Aorta (tissue), 5 donors: ENCODE measurements at regions not wholly inside any gene's neighbourhood (a gene's known extent, or its start where the extent isn't known, plus 50 kb on each side); places are given as distances from the start of the nearest gene placed in this dataset.

Experiments used
- ATAC-seq: fragments of 200-7000 bp; cut with Tn5 transposase; one replicate; pipeline ENCODE4 v1.9.1; 2022; ENCODE audit warnings: moderate library complexity; ENCODE audit not compliant: low FRiP score
- DNase-seq, 2 donors: peaks; one replicate each; pipeline ENCODE4 v3.0.0-alpha.2; 2020
- H3K27ac ChIP-seq, 2 donors: one replicate each; pipeline ENCODE4 v1.5.1; 2013; ENCODE audit warnings: low read length in 2 of 2, mild to moderate bottlenecking in 2 of 2, moderate library complexity in 2 of 2, control low read depth in 1 of 2, inconsistent platforms in 1 of 2, low read depth in 1 of 2
- H3K27me3 ChIP-seq, 2 donors: one replicate each; pipeline ENCODE4 v1.6.1; 2013; ENCODE audit warnings: control low read depth in 1 of 2, low read length in 1 of 2, mild to moderate bottlenecking in 1 of 2, moderate library complexity in 1 of 2; ENCODE audit not compliant: insufficient read depth in 2 of 2, control insufficient read depth in 1 of 2
- H3K36me3 ChIP-seq, 2 donors: one replicate each; pipeline ENCODE4 v1.6.1; 2013; ENCODE audit warnings: control low read depth in 1 of 2, low read length in 1 of 2, mild to moderate bottlenecking in 1 of 2; ENCODE audit not compliant: insufficient read depth in 2 of 2, control insufficient read depth in 1 of 2
- H3K4me1 ChIP-seq, 2 donors: one replicate each; pipeline ENCODE4 v1.6.1; 2013; ENCODE audit warnings: low read length in 2 of 2, control low read depth in 1 of 2, mild to moderate bottlenecking in 1 of 2, moderate library complexity in 1 of 2; ENCODE audit not compliant: insufficient read depth in 2 of 2, control insufficient read depth in 1 of 2
- H3K4me3 ChIP-seq, 2 donors: one replicate each; pipeline ENCODE4 v1.5.1; 2013; ENCODE audit warnings: low read length in 2 of 2, control low read depth in 1 of 2, mild to moderate bottlenecking in 1 of 2
- H3K9me3 ChIP-seq: one replicate; pipeline ENCODE4 v1.6.1; 2013; ENCODE audit warnings: mild to moderate bottlenecking, low read length; ENCODE audit not compliant: control insufficient read depth
- WGBS, 2 donors: extraction: QIAGEN DNeasy Blood & Tissue Kit; methylation state at CpG; one replicate each; pipeline ENCODE4 v1.1.7; 2013; 5-methylcytosine and 5-hydroxymethylcytosine counted together
- intact Hi-C, 2 donors: fragments of 100-400 bp; cut with DNase I; formaldehyde crosslinking; loops; one replicate each; pipeline versions ENCODE4 v1.14.2 to v1.15.0; 2022
- donor health status: healthy with polysubstance abuse.
- donor health status: Bipolar disorder and iron deficiency.
- donor health status: DM: no; HTN: no; CAD: no.
- donor health status: DM: no; HTN: no; CAD: no.
- donor health status: DM: yes; HTN: yes; CAD: no.

DNA sequence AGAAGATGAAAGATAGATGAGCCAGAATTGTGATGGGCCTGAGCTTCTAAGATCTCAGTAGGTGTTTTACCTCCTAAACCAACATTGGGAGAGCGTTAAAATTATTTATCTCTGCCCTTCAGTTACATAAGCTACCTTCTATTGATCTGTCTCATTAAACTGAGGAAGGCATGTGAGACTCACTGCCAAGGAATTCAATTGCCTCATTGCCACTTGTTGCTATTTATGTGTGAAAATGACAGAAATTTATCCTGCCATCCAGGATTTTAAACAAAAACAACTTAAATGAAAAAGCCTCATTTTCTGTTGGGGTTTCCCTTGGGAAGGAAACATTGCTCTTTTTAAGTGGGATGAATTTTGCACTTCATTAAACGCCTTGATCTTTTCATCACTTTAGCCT, 78.7 kb upstream of the RUNX1 start:
- ATAC-seq = no peak
- H3K27me3 ChIP-seq = no peaks in the 10 kb centered on the region
- intact Hi-C loops = no loop called here
- no peak for DNase-seq
- no peaks in the 10 kb centered on the region for H3K36me3 ChIP-seq
- 77 to 87% methylated on average over 2 of the region's 2 CpGs for WGBS, 2 donors
- peaks cover 3% of the 10 kb centered on the region for H3K9me3 ChIP-seq
- no peak overlapping the region for H3K4me3 ChIP-seq
- no peak overlapping the region for H3K27ac ChIP-seq
- H3K4me1 ChIP-seq = no peaks in the 10 kb centered on the region

DNA sequence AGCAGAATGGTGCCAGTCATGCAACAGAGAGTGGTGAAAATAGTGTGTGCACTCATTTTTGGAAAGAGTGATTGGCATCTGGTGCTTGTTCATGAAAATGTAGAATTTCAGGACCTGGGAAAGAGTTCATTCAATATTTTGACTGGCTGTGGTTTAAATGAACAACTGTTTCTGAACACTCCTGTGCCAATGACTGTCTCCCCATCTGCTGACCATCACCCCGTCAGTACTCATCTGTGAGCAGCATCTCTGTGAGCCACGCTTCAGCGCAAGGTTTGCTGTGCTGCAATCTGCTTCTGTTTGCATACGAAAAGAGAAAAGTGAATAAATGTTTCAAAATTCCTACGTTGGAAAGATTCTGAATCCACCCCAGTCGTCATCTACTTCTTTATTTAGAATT, 77.9 kb upstream of the RUNX1 start:
- H3K36me3 ChIP-seq = no peaks in the 10 kb centered on the region
- DNase-seq (no peak), ATAC-seq (no peak)
- no peaks in the 10 kb centered on the region for H3K27me3 ChIP-seq
- intact Hi-C loops = no loop called here
- peaks cover 3% of the 10 kb centered on the region for H3K9me3 ChIP-seq
- 58 to 69% methylated on average over 6 of the region's 6 CpGs for WGBS, 2 donors
- no peak overlapping the region for H3K4me3 ChIP-seq
- no peaks in the 10 kb centered on the region for H3K4me1 ChIP-seq
- H3K27ac ChIP-seq = no peak overlapping the region

DNA sequence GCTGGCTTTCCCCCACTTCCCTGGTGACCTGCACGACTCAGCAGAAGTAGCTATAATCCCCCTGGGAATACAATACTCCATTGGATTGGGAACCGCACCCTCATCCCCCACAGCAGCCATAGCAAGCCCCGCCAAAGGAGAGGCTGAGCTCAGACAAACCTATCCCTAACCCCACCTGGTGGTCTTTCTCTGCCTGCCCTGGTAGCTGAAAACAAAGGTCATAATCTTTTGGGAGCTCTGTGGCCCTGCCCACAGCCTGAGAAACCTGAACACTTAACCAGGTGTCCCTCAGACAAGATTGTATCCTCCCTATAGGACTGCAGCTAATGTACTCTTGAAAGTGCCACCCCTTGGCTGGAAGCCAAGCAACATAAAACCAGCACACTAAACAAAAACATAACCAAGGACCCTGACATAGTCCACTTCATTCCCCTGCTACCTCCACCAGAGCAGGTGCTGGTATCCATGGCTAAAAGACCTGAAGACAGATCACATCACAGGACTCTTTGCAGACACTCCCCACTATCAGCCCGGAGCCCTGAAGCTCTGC, 71.6 kb upstream of the RUNX1 start:
- H3K36me3 ChIP-seq = no peaks in the 10 kb centered on the region

DNA sequence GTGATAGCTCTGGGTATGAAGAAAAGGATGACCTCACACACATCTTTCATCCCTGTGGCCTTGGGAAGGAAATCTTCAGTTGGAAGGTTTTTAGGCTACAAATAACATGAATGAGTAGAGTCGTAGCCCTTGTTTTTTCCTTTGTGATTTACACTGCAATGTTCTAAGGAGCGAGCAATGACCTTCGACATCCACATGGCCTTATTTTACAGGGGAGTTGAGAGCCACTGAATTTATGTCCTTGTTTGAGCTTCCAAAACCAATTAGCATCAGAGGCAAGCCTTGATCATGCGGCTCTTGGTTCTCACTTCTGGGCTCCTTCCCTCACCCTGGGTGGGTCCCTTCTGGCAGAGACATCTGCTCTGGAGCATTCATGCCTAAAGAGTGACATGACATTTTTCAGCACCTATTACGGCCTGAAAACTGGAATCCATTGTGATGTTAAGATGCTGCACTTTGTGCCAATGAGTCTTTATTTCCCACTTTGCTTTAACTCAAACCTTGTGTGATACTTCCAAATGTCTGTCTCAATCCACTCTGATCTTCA, 70.5 kb upstream of the RUNX1 start:
- Histone ChIP-seq H3K27ac (no peak overlapping the region), H3K9me3 (no peaks in the 10 kb centered on the region), H3K27me3 (no peaks in the 10 kb centered on the region), H3K36me3 (no peaks in the 10 kb centered on the region), H3K4me1 (no peaks in the 10 kb centered on the region), H3K4me3 (no peak overlapping the region)
- intact Hi-C loops = no loop called here
- DNase-seq (no peak), ATAC-seq (no peak)
- 61 to 86% methylated on average over 5 of the region's 5 CpGs for WGBS, 2 donors

More for the DNA sequence above, 71.6 kb upstream of the RUNX1 start:
- ATAC-seq (no peak), DNase-seq (no peak)
- Histone ChIP-seq H3K27ac (no peak overlapping the region), H3K27me3 (no peaks in the 10 kb centered on the region), H3K9me3 (no peaks in the 10 kb centered on the region), H3K4me1 (no peaks in the 10 kb centered on the region), H3K4me3 (no peak overlapping the region)
- 78 to 80% methylated on average over 4 of the region's 4 CpGs for WGBS, 2 donors
- intact Hi-C loops = no loop called here

DNA sequence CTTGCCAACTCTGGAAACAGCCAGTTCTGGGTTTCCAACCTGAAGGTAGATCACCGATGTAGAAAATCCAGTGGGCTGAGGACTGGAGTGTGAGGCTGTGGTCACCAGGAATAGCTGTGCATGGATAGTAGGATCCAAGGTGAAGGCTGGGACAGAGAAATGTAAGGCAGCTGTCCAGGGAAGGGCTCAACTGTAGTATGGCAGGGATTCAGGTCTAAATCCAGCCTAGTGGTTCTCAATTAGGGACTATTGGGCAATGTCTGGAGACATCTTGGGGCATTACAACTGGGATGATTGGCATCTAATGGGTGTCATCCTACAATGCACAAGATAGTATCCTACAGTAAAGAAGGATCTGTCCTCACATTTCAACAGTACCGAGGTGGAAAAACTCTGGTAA, 67.7 kb upstream of the RUNX1 start:
- no peaks in the 10 kb centered on the region for H3K27me3 ChIP-seq
- no peaks in the 10 kb centered on the region for H3K4me1 ChIP-seq
- ATAC-seq (no peak), DNase-seq (no peak)
- H3K27ac ChIP-seq = no peak overlapping the region
- WGBS, 2 donors = 93 to 100% methylated on average over 2 of the region's 2 CpGs
- H3K4me3 ChIP-seq = no peak overlapping the region
- H3K9me3 ChIP-seq = no peaks in the 10 kb centered on the region
- intact Hi-C loops = no loop called here
- H3K36me3 ChIP-seq = no peaks in the 10 kb centered on the region

DNA sequence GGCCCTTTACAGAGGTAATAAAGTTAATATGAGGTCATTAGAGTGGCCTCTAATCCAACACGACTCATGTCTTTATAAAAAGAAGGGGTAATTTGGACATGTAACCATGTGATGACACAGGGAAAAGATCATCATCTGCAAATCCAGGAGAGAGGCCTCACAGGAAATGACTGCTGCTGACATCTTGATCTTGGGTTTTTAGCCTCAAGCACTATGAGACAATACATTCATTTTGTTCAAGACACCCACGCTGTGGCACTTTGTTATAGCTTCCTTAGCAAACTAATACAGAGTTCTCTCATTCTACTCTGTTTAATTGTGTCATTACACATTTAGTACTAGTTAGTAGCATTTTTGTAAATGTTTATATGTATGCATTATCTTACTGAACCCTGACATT, 64.0 kb upstream of the RUNX1 start:
- ATAC-seq = no peak
- H3K4me1 ChIP-seq = no peaks in the 10 kb centered on the region
- H3K27ac ChIP-seq = no peak overlapping the region
- WGBS, 2 donors = 69 to 84% methylated on average over 2 of the region's 2 CpGs
- H3K4me3 ChIP-seq = no peak overlapping the region
- no peak for DNase-seq
- H3K36me3 ChIP-seq = no peaks in the 10 kb centered on the region
- no peaks in the 10 kb centered on the region for H3K9me3 ChIP-seq
- intact Hi-C loops = no loop called here
- H3K27me3 ChIP-seq = no peaks in the 10 kb centered on the region

DNA sequence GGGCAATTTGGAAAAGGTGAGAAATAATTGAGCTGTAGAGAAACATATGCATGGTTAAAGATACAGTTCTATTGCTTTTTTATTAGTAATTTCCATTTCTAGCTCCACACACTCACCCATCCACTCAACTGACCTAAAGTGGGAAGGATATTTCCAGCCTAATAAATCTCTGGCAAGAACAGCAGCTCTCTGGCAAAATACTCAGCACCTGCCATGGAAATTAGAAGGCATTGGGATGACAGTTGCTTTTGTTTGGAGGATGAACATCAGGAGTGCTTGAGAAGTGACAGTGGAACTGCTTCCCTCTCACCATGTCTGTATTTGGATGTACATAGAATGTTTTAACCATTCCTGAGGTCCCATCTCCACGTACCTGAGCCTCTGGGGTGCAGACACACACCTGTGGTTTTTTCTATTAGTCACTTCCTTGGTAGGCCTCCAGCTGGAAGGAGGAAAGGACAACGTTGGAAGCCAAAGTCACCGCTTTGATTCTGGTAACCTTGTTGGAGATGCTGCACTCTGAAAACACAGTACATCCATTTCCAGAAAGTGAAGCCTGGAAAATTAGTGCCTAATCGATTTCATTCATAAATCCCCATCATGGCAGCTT, 62.3 kb upstream of the RUNX1 start:
- no peak overlapping the region for H3K4me3 ChIP-seq
- no peaks in the 10 kb centered on the region for H3K27me3 ChIP-seq
- 69 to 73% methylated on average over 4 of the region's 4 CpGs for WGBS, 2 donors
- H3K9me3 ChIP-seq = no peaks in the 10 kb centered on the region
- H3K4me1 ChIP-seq = no peaks in the 10 kb centered on the region
- no peak overlapping the region for H3K27ac ChIP-seq
- H3K36me3 ChIP-seq = no peaks in the 10 kb centered on the region
- no peak for DNase-seq
- no peak for ATAC-seq
- intact Hi-C loops = no loop called here

DNA sequence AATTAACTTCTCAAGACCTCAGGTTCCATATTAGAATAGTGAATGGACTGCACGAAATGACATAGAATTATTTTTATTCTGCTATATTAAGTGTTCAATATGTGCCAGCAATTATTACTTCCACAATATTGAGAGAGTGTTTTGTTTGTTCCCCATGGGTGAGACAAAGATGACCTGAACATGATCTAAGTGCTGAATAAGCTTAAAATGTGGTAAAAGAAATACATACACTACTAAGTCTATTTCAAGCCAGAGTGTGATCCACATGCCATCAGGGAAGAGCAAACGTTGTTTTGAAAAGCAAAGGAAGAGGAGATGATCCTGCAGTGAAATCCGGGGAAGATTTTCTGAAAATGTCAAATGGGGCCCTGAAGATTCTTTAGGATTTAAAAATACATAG, 59.8 kb upstream of the RUNX1 start:
- WGBS, 2 donors = 56 to 70% methylated on average over 3 of the region's 3 CpGs

DNA sequence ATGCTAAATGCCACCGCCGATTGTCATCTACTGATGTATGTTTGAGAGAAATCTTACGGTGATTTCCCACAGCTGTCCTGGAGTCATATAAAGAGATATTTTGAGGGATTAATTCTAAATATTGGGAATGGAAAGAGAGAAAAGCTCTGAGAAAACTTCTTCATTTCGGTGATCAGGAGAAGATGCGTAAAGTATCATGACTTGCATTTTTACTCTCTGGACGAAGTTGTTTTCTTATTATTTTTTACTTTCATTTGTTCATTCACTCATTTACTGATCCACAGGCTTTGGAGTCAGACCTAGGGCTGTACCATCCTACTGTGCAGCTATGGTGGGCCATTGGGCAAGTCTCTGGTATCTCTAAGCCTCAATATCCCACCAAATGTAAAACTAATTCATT, 58.4 kb upstream of the RUNX1 start:
- no peak for DNase-seq
- no peaks in the 10 kb centered on the region for H3K9me3 ChIP-seq
- H3K27me3 ChIP-seq = no peaks in the 10 kb centered on the region
- no peak overlapping the region for H3K4me3 ChIP-seq
- H3K4me1 ChIP-seq = no peaks in the 10 kb centered on the region
- WGBS, 2 donors = 86 to 88% methylated on average over 6 of the region's 6 CpGs
- no peaks in the 10 kb centered on the region for H3K36me3 ChIP-seq
- ATAC-seq = no peak
- H3K27ac ChIP-seq = no peak overlapping the region
- intact Hi-C loops = no loop called here

More for the DNA sequence above, 59.8 kb upstream of the RUNX1 start:
- H3K36me3 ChIP-seq = no peaks in the 10 kb centered on the region
- H3K27me3 ChIP-seq = no peaks in the 10 kb centered on the region
- ATAC-seq (no peak), DNase-seq (no peak)
- H3K27ac ChIP-seq = no peak overlapping the region
- no peaks in the 10 kb centered on the region for H3K4me1 ChIP-seq
- no peaks in the 10 kb centered on the region for H3K9me3 ChIP-seq
- intact Hi-C loops = no loop called here
- H3K4me3 ChIP-seq = no peak overlapping the region
